CD4-positive, alpha-beta T cell treated with Interferon alpha-2 for 1 hour (primary cell): ENCODE measurements at regions not wholly inside any gene's neighbourhood (a gene's known extent, or its start where the extent isn't known, plus 50 kb on each side); places are given as distances from the start of the nearest gene placed in this dataset.

Source experiments
- DNase-seq, 2 donors: peaks; one replicate each; pipeline ENCODE4 v3.0.0-alpha.2; 2020 to 2022

GRCh38 chr5:54739371-54739770, 221.8 kb downstream of the SNX18 start:
- no peak for DNase-seq

GRCh38 chr5:54738973-54739367, 221.4 kb downstream of the SNX18 start:
- no peak for DNase-seq

- peak in 1 of 2 donors; percentile 46 for DNase-seq
Measured at GRCh38 chr5:54738118-54738972, 220.8 kb downstream of the SNX18 start.

DNA sequence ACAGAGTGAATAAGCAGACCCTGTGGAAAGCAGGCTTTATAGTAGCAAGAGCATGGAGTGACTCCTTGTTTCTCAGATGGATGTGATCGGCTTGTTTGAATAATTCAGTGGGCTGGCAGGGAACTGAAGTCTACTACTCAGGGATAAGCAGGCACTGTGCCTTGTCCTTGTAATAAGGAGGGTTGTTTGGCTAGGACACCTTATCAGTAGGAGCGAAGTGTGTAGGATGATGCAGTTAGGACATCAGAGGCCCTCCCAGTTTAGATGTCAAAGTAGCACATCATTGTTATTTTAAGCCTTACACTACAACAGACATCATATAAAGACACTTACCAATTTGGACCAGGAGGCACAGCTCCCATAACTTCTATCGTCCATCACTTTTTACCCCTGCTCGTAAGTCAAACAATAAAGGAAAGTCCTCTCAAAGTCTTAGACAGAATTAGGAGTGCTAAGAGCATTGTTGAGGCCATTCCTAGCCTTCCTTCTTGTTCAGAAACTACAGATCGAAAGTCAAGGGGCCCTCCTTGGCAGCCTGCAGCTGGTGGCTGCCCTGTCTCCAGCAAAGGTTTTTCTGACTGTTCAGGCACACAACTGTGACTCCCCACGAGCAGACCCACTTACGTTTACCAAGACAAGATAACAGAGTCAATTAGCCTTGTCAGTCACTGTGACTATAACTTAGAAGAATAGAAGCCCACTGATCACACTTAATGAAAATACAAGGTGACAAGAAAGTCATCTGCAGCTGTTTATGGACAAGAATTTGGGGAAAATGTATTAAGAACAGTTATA, 218.6 kb downstream of the SNX18 start:
- DNase-seq = no peak

DNA sequence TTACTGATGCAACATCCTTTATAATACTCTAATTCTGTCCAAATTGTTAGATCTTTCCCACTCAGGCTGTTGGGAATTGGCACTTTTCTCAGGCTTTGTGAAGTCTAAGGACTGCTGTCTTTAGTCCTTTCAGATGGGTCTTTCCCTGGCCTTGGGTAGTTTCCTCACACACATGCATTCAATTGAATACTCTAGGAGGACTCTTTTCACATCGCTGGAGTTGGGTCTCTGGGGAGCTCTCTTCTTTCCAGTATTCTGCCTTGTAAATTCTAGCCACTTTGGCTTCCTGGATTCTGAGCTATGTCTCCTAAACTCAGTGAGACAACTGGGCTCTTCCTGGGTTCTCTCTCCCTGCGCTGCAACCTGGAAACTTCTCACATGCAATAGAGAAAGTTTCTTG, 215.5 kb downstream of the SNX18 start:
- no peak for DNase-seq

GRCh38 chr5:54732108-54732507, 214.5 kb downstream of the SNX18 start:
- DNase-seq = no peak

- DNase-seq = no peak
Measured at GRCh38 chr5:54728588-54728915, 211.0 kb downstream of the SNX18 start.

- no peak for DNase-seq
Measured at GRCh38 chr5:54727874-54728587, 210.5 kb downstream of the SNX18 start.

GRCh38 chr5:54725391-54726280, 208.1 kb downstream of the SNX18 start:
- DNase-seq = no peak

- no peak for DNase-seq
Measured at GRCh38 chr5:54722846-54723433, 205.4 kb downstream of the SNX18 start.

- DNase-seq = no peak
Measured at GRCh38 chr5:54721951-54722654, 204.5 kb downstream of the SNX18 start.

DNA sequence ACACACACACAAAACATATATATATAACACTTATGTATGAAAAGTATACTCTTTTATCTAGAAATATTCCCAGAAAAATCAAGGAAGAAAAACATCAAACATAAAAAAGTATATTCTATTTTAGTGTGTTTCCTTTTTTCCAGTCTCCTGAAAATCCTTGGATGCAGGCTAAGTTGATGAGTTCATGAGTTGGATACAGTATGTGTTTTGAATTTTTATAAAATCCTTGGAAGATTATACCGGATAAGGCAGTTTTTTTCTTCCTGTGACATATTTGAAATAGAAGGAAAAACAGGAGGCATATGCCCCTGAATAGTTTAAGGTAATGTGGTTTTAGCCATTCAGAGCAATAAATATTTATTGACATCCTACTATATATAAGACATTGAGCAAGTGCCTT, 203.6 kb downstream of the SNX18 start:
- DNase-seq = no peak

DNA sequence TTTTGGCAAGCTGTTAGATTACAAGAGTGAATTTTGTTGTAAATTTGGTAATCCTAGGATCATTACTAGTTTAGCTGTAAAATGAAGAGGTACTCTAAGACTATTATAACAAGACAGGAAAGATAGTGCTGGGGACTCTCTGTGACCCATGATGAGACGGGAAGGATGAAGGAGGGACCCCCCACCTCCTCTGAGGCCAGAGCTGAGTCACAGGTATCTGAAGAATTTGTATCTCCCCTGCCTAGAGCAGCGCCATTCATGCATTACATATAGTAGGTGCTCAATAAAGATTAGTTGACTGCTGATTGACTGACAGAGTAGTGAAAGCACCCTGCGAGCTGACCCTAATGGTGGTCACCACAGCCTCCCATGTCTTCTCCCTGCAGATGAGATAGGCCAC, 202.8 kb downstream of the SNX18 start:
- no peak for DNase-seq

DNA sequence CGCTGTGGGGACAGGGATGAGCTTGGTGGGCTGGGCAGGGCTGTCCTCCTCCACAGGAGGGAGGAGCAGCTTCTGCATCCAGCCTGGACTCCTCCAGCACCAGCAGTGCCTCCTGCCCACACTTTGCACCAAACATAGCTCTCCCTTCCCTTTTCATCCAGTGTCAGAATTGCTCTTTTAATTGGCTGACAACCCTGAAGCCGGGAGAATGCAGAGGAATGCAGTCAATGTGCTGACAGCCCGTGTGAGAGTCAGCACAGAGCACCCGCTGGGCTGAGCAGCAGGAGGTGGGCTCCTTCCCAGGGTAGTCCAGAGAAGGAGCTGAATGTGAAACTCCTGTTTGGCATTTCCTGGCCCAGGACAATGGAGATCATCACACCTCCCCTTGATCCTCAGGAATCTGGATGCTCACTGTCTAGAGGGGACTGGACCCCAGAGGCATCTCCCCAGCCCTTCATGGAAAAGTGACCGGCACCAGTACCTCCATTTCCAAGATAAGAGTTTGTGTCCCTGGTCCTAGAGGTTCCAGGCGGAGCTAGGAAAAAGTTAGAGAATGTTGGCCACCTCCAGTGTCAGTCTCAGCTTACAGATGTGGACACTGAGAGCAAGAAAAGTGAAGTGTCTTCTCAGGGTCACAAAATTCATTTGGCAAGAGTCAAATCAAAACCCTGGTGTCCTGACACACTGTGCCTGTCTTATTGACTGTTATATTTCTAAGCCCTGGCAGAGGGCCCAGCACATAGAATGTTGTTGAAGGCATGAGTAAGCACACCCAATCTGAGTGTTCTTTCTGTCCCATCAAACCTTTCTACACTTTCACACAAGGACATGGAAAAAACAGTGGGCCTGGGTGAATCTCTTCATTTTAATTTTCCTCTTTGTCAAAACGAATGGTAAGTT, 202.1 kb downstream of the SNX18 start:
- no peak for DNase-seq

DNA sequence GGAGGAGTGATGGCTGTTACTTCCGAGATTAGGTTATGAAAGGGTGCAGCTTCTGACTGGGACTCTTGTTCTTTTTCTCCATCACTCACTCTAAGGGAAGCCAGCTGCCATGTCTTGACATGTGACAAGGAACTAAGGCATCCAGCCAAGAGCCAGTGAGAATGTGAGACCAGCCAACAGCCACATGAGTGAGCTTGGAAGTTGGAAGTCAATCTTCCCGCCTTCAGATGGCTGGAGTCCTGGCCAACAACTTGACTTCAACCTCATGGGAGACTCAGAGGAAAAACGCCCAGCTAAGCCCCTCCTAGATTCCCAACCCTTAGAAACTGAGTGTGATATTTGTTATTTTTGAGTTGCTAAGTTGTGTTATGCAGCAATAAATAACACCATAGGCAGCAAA, 201.1 kb downstream of the SNX18 start:
- DNase-seq = no peak

- peak in 1 of 2 donors; percentile 13 for DNase-seq
Measured at GRCh38 chr5:54717870-54718269, 200.3 kb downstream of the SNX18 start.

DNA sequence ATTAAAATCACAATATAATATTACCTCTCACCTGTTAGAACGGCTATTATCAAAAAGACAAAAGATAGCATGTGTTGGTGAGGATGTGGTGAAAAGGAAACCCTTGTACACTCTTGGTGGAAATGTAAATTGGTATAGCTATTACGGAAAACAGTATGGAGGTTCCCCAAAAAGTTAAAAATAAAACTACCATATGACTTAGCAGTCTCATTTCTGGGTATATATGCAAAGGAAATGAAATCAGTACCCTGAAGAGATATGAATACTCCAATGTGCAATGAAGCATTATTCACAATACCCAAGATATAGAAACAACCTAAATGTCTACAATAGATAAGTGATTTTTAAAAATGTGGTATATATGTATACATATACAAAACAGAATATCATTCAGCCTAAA, 199.9 kb downstream of the SNX18 start:
- DNase-seq = peak in 1 of 2 donors; percentile 6

DNA sequence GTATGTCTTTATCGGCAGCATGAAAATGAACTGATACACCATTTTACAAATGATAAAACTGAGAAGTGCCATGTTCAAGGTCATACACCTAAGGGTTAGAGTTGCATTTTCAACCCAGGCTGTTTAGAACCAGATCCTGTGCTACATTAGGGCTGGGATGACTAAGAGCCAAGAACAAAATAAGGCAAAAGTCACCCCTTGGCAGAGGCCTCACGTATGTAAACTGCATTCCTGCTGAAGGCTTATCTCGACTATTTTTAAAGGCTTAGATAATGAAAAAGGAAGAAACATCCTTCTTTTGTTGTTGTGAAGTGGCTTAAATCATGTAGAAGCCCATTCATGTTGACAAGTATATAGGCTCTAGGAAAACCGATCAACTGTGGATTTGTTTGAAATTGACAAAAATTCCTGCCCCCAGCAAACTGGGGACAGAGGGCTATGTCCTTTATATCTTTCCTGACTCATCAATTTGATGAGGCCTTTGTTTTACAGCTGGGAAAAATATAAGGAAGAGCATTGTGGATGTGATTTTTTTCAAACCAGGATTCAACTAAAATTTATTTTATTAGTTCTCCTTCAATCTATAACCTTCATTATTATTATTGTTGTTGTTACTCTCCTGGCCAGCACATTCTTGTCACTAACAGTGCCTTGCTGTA, 196.5 kb downstream of the SNX18 start:
- DNase-seq = no peak

DNA sequence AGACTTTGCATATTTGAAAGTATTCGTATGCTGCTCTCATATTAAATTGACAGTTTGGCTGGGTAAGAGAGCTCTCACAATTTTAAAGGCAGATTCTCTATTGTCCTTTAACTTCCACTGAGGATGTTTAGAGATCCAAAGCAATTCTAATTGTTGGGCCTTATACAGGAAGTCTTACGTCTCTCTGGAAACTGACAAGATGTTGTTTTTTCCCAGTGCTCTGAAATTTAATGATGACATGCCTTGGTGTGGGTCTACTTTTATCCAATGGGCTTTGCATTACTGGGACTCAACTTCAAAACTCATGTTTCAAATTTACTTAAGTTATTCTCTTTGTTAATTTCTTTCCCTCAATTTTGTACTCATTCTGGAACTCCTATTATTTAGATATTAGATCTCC, 191.5 kb downstream of the SNX18 start:
- DNase-seq = no peak

GRCh38 chr5:54707841-54708240, 190.3 kb downstream of the SNX18 start:
- DNase-seq = no peak
